HCT116 (cell line): ENCODE measurements at regions not wholly inside any gene's neighbourhood (a gene's known extent, or its start where the extent isn't known, plus 50 kb on each side); places are given as distances from the start of the nearest gene placed in this dataset.

ENCODE experiments used
- CTCF ChIP-seq, 3 experiments: fragments of 200-600 bp in 1 of 3; sonication (generic) in 1 of 3; IDR thresholded peaks in 2 of 3; conservative IDR thresholded peaks in 1 of 3; 2 replicates each; pipeline ENCODE4 v1.5.1; 2012 to 2017; ENCODE audit warnings: low read depth in 2 of 3, low read length in 2 of 3, antibody characterized with exemption in 1 of 3, borderline replicate concordance in 1 of 3, control low read depth in 1 of 3, mild to moderate bottlenecking in 1 of 3, mixed read lengths in 1 of 3, mixed run types in 1 of 3, moderate library complexity in 1 of 3; ENCODE audit not compliant: insufficient read depth in 1 of 3
- ELF1 ChIP-seq: IDR thresholded peaks from 2 replicates; pipeline ENCODE4 v1.6.1; 2012; ENCODE audit warnings: low read depth, borderline replicate concordance
- POLR2A ChIP-seq: IDR thresholded peaks from 2 replicates; pipeline ENCODE4 v1.7.0; 2011; ENCODE audit warnings: borderline replicate concordance; ENCODE audit not compliant: insufficient read depth, insufficient read length; ENCODE audit errors: extremely low read depth

- no peak for TF ChIP-seq POLR2A
- TF ChIP-seq CTCF (IDR thresholded peaks at IDR 0.05 in 2 of 3, conservative IDR thresholded peaks at IDR 0.05 in 1 of 3; ENCODE audit: borderline replicate concordance in 1 of 3, insufficient read depth in 1 of 3, low read depth in 2 of 3, low read length in 2 of 3): 0 out of 6 replicates have a peak, but pooled peaks of 1 of the 3 experiments have one; percentile 3
- TF ChIP-seq ELF1: no peak
These were observed 917.0 kb downstream of the CDH9 start for GRCh38 chr5:26121338-26121737.
